ENCODE measurements at regions not wholly inside any gene's neighbourhood (a gene's known extent, or its start where the extent isn't known, plus 50 kb on each side); places are given as distances from the start of the nearest gene placed in this dataset.

DNA sequence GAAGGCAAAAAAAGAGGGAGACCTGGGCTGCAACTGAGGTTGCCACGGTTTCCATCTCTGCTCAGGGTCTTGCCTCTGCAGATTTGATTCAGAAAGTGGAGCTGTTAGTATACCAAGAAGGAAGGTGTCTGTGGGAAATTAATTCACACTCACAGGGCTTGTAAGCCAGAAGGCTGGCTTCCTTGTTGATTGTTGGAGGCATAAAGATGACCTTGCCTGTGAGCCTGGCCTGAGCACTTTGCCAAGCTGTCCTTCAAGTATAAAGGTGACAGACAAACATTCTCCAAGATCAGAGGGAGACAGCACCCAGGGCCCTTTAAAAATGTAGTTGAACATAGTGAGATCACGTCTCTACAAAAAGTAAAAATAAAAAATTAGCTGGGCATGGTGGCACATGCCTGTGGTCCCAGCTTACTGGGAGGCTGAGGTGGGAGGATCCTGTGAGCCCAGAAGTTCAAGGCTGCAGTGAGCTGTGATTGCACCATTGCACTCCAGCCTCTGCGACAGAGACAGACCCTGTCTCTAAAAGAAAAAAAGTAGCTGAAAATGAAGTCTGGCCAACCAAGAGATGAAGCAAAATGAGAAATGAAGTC lies 91.2 kb upstream of the UXS1 start:
- peaks cover 10% of the 10 kb centered on the region for H3K4me1 Mint-ChIP-seq
- H3K27ac Mint-ChIP-seq, result no peak overlapping the region
- CTCF ChIA-PET, result no interaction called here

DNA sequence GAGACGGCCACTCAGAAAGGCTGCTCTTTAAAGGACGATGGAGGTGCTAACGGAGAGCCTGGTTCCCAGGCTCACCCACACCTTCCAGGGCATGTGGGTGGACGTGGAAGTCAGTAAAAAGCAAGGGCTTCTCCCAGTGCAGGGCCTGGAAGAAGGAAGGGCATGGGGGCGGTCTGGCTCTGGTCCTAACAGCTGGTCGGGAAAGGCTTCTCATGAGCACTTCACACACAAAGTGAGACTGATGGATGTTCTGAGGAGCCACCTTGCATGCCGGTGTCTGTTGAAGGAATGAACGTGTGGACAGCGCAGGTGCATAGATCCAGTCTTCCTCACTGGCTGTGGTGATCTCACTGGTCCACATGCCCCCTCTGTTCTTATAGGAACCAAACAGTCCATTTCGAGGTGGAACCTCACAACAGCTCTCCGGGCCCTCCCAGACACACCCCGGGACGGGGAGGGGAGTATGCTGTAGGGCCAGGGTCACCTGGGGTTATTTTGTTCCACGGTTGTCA lies 90.6 kb upstream of the UXS1 start:
- no peak for DNase-seq (ENCODE audit: low spot score)
- no peaks in the 10 kb centered on the region for H3K36me3 Mint-ChIP-seq
- H3K4me1 Mint-ChIP-seq, result peaks cover 10% of the 10 kb centered on the region
- POLR2A ChIA-PET, result no interaction called here
- no peaks in the 10 kb centered on the region for H3K27me3 Mint-ChIP-seq (ENCODE audit: low read depth)
- ATAC-seq, result no peak
- no peak overlapping the region for H3K4me3 Mint-ChIP-seq
- no peaks in the 10 kb centered on the region for H3K9me3 Mint-ChIP-seq
- CTCF ChIA-PET, result no interaction called here
- H3K27ac Mint-ChIP-seq, result no peak overlapping the region
- TF ChIP-seq, protein P1, sequence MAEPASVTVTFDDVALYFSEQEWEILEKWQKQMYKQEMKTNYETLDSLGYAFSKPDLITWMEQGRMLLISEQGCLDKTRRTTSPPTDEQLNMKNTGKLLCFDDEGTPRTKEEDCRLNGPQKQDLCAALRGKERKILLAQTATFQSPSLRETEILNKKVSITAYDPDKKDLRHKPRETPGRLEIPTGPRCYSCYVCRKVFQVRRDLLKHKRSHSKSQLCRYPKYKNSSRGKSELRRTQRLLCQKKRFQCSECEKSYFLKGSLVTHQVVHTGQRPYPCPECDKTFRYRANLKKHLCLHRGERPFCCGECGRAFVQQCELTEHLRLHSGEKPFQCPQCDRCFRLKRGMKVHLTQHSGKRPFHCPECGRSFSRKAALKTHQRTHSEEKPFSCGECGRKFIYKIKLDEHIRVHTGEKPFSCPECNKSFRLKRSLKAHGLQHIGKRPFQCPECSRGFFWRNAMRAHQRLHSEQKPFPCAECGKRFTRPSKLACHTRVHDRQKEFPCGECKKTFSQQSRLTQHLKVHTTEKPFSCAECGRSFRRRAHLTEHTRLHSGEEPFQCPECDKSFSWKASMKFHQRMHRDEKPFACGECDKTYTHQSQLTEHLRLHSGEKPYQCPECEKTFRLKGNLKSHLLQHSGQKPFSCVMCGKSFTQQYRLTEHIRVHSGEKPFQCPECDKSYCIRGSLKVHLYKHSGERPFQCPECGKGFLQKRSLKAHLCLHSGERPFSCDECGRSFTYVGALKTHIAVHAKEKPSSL (CRISPR knock-in tag; conservative IDR thresholded peaks at IDR 0.05), result no peak
- no peak for TF ChIP-seq RORB (CRISPR knock-in tag; IDR thresholded peaks at IDR 0.05)
- no peak for TF ChIP-seq ZMAT4 (CRISPR knock-in tag; IDR thresholded peaks at IDR 0.05)
- no peak for TF ChIP-seq MXD4 (CRISPR knock-in tag; IDR thresholded peaks at IDR 0.05; ENCODE audit: borderline replicate concordance)
- no peak for TF ChIP-seq ZNF138 (CRISPR knock-in tag; conservative IDR thresholded peaks at IDR 0.05)
- TF ChIP-seq SOX15 (CRISPR knock-in tag; IDR thresholded peaks at IDR 0.05), result no peak
- TF ChIP-seq FOXK1 (CRISPR knock-in tag; IDR thresholded peaks at IDR 0.05), result no peak
- no peak for TF ChIP-seq ZNF416 (CRISPR knock-in tag; IDR thresholded peaks at IDR 0.05)
- no peak for TF ChIP-seq RELA (CRISPR knock-in tag; IDR thresholded peaks at IDR 0.05; ENCODE audit: borderline replicate concordance)
- TF ChIP-seq, protein P2, sequence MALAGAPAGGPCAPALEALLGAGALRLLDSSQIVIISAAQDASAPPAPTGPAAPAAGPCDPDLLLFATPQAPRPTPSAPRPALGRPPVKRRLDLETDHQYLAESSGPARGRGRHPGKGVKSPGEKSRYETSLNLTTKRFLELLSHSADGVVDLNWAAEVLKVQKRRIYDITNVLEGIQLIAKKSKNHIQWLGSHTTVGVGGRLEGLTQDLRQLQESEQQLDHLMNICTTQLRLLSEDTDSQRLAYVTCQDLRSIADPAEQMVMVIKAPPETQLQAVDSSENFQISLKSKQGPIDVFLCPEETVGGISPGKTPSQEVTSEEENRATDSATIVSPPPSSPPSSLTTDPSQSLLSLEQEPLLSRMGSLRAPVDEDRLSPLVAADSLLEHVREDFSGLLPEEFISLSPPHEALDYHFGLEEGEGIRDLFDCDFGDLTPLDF (CRISPR knock-in tag; IDR thresholded peaks at IDR 0.05), result no peak
- no peak for TF ChIP-seq ZNF121 (CRISPR knock-in tag; IDR thresholded peaks at IDR 0.05)
- no peak for TF ChIP-seq SMAD4 (CRISPR knock-in tag; IDR thresholded peaks at IDR 0.05)
- no peak for TF ChIP-seq JUN (CRISPR knock-in tag; IDR thresholded peaks at IDR 0.05)
- TF ChIP-seq ZNF232 (CRISPR knock-in tag; IDR thresholded peaks at IDR 0.05), result no peak
- TF ChIP-seq ELF4 (CRISPR knock-in tag; IDR thresholded peaks at IDR 0.05; ENCODE audit: low read depth), result no peak
- TF ChIP-seq ERG (CRISPR knock-in tag; IDR thresholded peaks at IDR 0.05), result no peak
- no peak for TF ChIP-seq ZSCAN18 (CRISPR knock-in tag; IDR thresholded peaks at IDR 0.05)
- TF ChIP-seq, protein P3, sequence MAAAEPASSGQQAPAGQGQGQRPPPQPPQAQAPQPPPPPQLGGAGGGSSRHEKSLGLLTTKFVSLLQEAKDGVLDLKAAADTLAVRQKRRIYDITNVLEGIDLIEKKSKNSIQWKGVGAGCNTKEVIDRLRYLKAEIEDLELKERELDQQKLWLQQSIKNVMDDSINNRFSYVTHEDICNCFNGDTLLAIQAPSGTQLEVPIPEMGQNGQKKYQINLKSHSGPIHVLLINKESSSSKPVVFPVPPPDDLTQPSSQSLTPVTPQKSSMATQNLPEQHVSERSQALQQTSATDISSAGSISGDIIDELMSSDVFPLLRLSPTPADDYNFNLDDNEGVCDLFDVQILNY (CRISPR knock-in tag; IDR thresholded peaks at IDR 0.05), result no peak

More for the DNA sequence above, 91.2 kb upstream of the UXS1 start:
- ATAC-seq (no peak), DNase-seq (ENCODE audit: low spot score) (no peak)
- Mint-ChIP-seq H3K9me3 (no peaks in the 10 kb centered on the region), H3K27me3 (ENCODE audit: low read depth) (no peaks in the 10 kb centered on the region), H3K36me3 (no peaks in the 10 kb centered on the region), H3K4me3 (no peak overlapping the region)
- POLR2A ChIA-PET, result no interaction called here
- TF ChIP-seq, protein P4, sequence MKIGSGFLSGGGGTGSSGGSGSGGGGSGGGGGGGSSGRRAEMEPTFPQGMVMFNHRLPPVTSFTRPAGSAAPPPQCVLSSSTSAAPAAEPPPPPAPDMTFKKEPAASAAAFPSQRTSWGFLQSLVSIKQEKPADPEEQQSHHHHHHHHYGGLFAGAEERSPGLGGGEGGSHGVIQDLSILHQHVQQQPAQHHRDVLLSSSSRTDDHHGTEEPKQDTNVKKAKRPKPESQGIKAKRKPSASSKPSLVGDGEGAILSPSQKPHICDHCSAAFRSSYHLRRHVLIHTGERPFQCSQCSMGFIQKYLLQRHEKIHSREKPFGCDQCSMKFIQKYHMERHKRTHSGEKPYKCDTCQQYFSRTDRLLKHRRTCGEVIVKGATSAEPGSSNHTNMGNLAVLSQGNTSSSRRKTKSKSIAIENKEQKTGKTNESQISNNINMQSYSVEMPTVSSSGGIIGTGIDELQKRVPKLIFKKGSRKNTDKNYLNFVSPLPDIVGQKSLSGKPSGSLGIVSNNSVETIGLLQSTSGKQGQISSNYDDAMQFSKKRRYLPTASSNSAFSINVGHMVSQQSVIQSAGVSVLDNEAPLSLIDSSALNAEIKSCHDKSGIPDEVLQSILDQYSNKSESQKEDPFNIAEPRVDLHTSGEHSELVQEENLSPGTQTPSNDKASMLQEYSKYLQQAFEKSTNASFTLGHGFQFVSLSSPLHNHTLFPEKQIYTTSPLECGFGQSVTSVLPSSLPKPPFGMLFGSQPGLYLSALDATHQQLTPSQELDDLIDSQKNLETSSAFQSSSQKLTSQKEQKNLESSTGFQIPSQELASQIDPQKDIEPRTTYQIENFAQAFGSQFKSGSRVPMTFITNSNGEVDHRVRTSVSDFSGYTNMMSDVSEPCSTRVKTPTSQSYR (CRISPR knock-in tag; IDR thresholded peaks at IDR 0.05), result no peak
- no peak for TF ChIP-seq SP1 (CRISPR knock-in tag; conservative IDR thresholded peaks at IDR 0.05)
- no peak for TF ChIP-seq OVOL2 (CRISPR knock-in tag; IDR thresholded peaks at IDR 0.05; ENCODE audit: borderline replicate concordance)
- TF ChIP-seq ZSCAN18 (CRISPR knock-in tag; IDR thresholded peaks at IDR 0.05), result no peak
- no peak for TF ChIP-seq IRF2 (CRISPR knock-in tag; IDR thresholded peaks at IDR 0.05; ENCODE audit: borderline replicate concordance, low read depth)
- TF ChIP-seq NFATC4 (CRISPR knock-in tag; IDR thresholded peaks at IDR 0.05), result no peak
- no peak for TF ChIP-seq ZNF121 (CRISPR knock-in tag; IDR thresholded peaks at IDR 0.05)
